Muscle layer of duodenum (tissue), 2 donors: ENCODE measurements at regions not wholly inside any gene's neighbourhood (a gene's known extent, or its start where the extent isn't known, plus 50 kb on each side); places are given as distances from the start of the nearest gene placed in this dataset.

Experiments
- H3K27ac ChIP-seq: one replicate; pipeline ENCODE4 v1.7.0; 2013; ENCODE audit warnings: mild to moderate bottlenecking, low read length
- H3K27me3 ChIP-seq: one replicate; pipeline ENCODE4 v1.7.0; 2013; ENCODE audit warnings: low read depth, mild to moderate bottlenecking, control low read depth, low read length
- H3K36me3 ChIP-seq, 2 donors: one replicate each; pipeline ENCODE4 v1.7.0; 2013; ENCODE audit warnings: low read length in 2 of 2, control low read depth in 1 of 2, mild to moderate bottlenecking in 1 of 2; ENCODE audit not compliant: insufficient read depth in 2 of 2, control insufficient read depth in 1 of 2
- H3K4me1 ChIP-seq, 2 donors: one replicate each; pipeline ENCODE4 v1.7.0; 2013; ENCODE audit warnings: low read length in 2 of 2, mild to moderate bottlenecking in 2 of 2, control low read depth in 1 of 2, moderate library complexity in 1 of 2; ENCODE audit not compliant: insufficient read depth in 2 of 2, control insufficient read depth in 1 of 2
- H3K4me3 ChIP-seq, 2 donors: one replicate each; pipeline ENCODE4 v1.7.0; 2013; ENCODE audit warnings: low read length in 2 of 2, low read depth in 1 of 2, mild to moderate bottlenecking in 1 of 2
- H3K9me3 ChIP-seq, 2 donors: one replicate each; pipeline ENCODE4 v1.7.0; 2013; ENCODE audit warnings: low read length in 2 of 2, control low read depth in 1 of 2, mild to moderate bottlenecking in 1 of 2; ENCODE audit not compliant: control insufficient read depth in 1 of 2
- donor health status: healthy.

DNA sequence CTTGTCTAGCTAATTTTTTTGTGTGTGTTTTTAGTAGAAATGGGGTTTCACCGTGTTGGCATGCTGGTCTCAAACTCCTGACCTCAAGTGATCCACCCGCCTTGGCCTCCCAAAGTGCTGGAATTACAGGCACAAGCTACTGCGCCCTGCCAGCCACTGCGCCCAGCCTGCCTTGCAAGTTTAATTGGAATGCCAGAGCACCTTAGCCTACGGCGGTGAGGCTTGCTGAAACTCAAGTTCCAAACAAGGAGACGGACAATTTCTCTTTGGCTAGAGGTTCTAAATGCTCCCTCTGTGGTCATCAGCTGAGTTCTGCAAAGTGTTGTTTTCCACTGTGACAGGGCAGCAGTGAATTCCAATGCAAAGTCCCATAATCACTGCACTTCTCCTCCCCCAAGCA, 583.4 kb downstream of the KCNJ3 start:
- Histone ChIP-seq H3K4me3 (no peak overlapping the region), H3K27ac (no peak overlapping the region), H3K9me3 (no peaks in the 10 kb centered on the region), H3K36me3 (no peaks in the 10 kb centered on the region), H3K27me3 (no peaks in the 10 kb centered on the region), H3K4me1 (no peaks in the 10 kb centered on the region)

- no peaks in the 10 kb centered on the region for H3K27me3 ChIP-seq
- H3K27ac ChIP-seq, result no peak overlapping the region
- no peaks in the 10 kb centered on the region for H3K36me3 ChIP-seq
- H3K4me3 ChIP-seq, result no peak overlapping the region
- no peaks in the 10 kb centered on the region for H3K4me1 ChIP-seq
- H3K9me3 ChIP-seq, result peaks cover 0 to 3% of the 10 kb centered on the region in 2 donors
These were observed 574.8 kb downstream of the KCNJ3 start for GRCh38 chr2:155273323-155273722.

GRCh38 chr2:155266583-155266982, 568.1 kb downstream of the KCNJ3 start:
- no peaks in the 10 kb centered on the region for H3K4me1 ChIP-seq
- no peak overlapping the region for H3K4me3 ChIP-seq
- no peaks in the 10 kb centered on the region for H3K9me3 ChIP-seq
- no peaks in the 10 kb centered on the region for H3K36me3 ChIP-seq
- H3K27ac ChIP-seq, result no peak overlapping the region
- H3K27me3 ChIP-seq, result no peaks in the 10 kb centered on the region

GRCh38 chr2:155266109-155266508, 567.6 kb downstream of the KCNJ3 start:
- H3K27me3 ChIP-seq, result no peaks in the 10 kb centered on the region
- H3K4me1 ChIP-seq, result no peaks in the 10 kb centered on the region
- H3K9me3 ChIP-seq, result no peaks in the 10 kb centered on the region
- H3K4me3 ChIP-seq, result no peak overlapping the region
- H3K27ac ChIP-seq, result no peak overlapping the region
- H3K36me3 ChIP-seq, result no peaks in the 10 kb centered on the region

DNA sequence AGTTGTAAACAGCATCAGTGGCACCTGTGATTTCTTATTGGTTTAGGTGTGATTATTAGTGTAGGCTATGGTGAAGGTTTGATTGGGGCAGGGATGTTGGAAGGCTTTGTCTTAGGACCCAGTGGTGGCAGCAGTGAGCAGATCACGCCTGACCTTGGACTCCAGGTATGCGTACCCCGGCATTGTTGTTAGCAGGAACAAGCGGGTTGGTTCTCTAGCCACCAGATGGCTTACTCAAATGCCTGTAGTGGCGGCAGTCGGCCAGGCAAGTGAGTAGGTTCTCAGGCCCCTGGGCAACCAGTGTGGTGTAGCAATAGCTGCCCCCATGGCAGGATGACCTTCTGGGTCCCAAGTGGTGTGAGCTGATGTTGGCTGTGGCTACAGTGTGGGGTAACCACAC, 558.3 kb downstream of the KCNJ3 start:
- Histone ChIP-seq H3K27ac (no peak overlapping the region), H3K4me1 (no peaks in the 10 kb centered on the region), H3K27me3 (no peaks in the 10 kb centered on the region), H3K9me3 (no peaks in the 10 kb centered on the region), H3K4me3 (no peak overlapping the region), H3K36me3 (no peaks in the 10 kb centered on the region)

- H3K9me3 ChIP-seq, result no peaks in the 10 kb centered on the region
- H3K27me3 ChIP-seq, result no peaks in the 10 kb centered on the region
- H3K36me3 ChIP-seq, result no peaks in the 10 kb centered on the region
- H3K4me3 ChIP-seq, result no peak overlapping the region
- no peaks in the 10 kb centered on the region for H3K4me1 ChIP-seq
- H3K27ac ChIP-seq, result no peak overlapping the region
These were observed 552.3 kb downstream of the KCNJ3 start for GRCh38 chr2:155250800-155251199.

DNA sequence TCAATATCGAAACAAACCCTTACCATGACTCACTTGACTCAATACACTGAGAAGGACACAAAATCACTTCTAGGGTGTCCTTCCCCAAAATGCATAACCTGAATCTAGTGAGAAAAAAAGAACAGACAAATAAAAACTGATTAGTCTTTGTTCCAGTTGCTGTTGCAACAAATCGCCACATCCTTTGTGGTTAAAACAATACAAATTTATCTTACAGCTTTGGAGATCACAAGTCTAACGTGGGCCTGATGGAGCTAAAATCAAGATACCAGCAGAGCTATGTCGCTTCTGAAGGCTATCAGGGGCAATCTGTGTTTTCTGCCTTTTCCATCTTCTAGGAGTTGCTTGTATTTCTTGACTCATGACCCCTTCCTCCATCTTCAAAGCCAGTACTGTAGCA, 541.7 kb downstream of the KCNJ3 start:
- no peaks in the 10 kb centered on the region for H3K4me1 ChIP-seq
- no peak overlapping the region for H3K4me3 ChIP-seq
- no peak overlapping the region for H3K27ac ChIP-seq
- no peaks in the 10 kb centered on the region for H3K27me3 ChIP-seq
- H3K9me3 ChIP-seq, result no peaks in the 10 kb centered on the region
- H3K36me3 ChIP-seq, result no peaks in the 10 kb centered on the region

DNA sequence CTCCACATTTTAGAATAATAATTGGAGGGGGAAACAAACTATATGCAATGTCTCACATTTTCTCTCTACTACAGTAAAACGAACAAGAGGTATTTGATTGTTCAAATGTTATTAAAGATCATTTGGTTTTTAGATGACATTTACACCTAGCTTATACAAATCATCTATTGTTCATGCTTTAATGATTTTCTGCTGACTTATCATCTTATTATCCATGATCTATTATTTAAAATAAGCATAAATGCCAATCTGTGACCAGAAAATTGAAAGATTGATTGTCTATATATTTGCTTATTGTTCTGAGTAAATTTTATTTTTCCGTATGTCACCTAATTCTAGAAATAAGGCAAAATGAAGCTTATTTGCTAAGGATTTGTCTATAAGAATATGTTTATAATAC, 537.2 kb downstream of the KCNJ3 start:
- Histone ChIP-seq H3K27me3 (no peaks in the 10 kb centered on the region), H3K27ac (no peak overlapping the region)

DNA sequence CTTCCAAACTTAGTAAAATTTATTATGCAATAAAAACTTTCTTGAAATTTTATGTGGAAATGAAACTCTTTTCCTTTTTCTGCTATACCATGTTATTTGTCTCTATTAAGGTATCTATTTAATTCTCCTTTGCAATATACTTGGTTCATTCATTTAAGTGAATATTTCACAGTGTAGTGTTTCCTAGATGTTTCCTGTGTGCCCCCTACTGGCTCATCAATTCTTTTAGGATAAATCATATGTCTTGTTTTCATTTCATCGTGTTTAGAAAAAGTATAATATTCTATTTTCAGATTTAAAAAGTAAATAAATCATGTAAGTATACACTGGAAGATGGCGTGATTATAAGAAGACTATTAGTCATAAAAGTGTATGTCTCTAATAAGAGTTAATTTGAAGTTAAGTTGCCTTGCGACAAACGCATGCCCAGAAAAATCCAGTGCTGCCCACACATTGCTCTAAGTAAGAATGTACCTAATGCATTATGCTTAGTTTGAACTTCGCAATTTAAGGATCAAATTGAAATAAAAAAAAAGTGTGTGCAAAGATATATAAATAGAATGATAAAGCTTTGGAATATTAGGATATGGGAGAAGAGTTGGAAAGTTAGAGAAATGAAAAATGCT, 525.4 kb downstream of the KCNJ3 start:
- H3K4me1 ChIP-seq, result no peaks in the 10 kb centered on the region
- H3K4me3 ChIP-seq, result no peak overlapping the region
- no peaks in the 10 kb centered on the region for H3K36me3 ChIP-seq
- no peak overlapping the region for H3K27ac ChIP-seq
- H3K9me3 ChIP-seq, result no peaks in the 10 kb centered on the region
- no peaks in the 10 kb centered on the region for H3K27me3 ChIP-seq

More for the DNA sequence above, 537.2 kb downstream of the KCNJ3 start:
- Histone ChIP-seq H3K4me3 (no peak overlapping the region), H3K4me1 (no peaks in the 10 kb centered on the region), H3K9me3 (no peaks in the 10 kb centered on the region), H3K36me3 (no peaks in the 10 kb centered on the region)

- H3K27ac ChIP-seq, result no peak overlapping the region
- H3K36me3 ChIP-seq, result no peaks in the 10 kb centered on the region
- H3K9me3 ChIP-seq, result no peaks in the 10 kb centered on the region
- no peaks in the 10 kb centered on the region for H3K27me3 ChIP-seq
- H3K4me1 ChIP-seq, result no peaks in the 10 kb centered on the region
- H3K4me3 ChIP-seq, result no peak overlapping the region
These were observed 520.5 kb downstream of the KCNJ3 start for GRCh38 chr2:155218945-155219344.

- H3K27me3 ChIP-seq, result no peaks in the 10 kb centered on the region
These were observed 519.9 kb downstream of the KCNJ3 start for GRCh38 chr2:155218292-155218924.

More at GRCh38 chr2:155218292-155218924, 519.9 kb downstream of the KCNJ3 start:
- no peak overlapping the region for H3K27ac ChIP-seq
- no peaks in the 10 kb centered on the region for H3K9me3 ChIP-seq
- no peaks in the 10 kb centered on the region for H3K4me1 ChIP-seq
- no peak overlapping the region for H3K4me3 ChIP-seq
- H3K36me3 ChIP-seq, result no peaks in the 10 kb centered on the region
